DOHH2 (cell line): ENCODE measurements at regions not wholly inside any gene's neighbourhood (a gene's known extent, or its start where the extent isn't known, plus 50 kb on each side); places are given as distances from the start of the nearest gene placed in this dataset.
"Not testable (repeated sequence)": the region's sequence is repeated elsewhere in the genome, so short reads cannot be mapped to it uniquely, and the experiment has no call there.

ENCODE experiments used
- CTCF ChIP-seq: fragments of 200-600 bp; sonication (generic); IDR thresholded peaks from one replicate; pipeline ENCODE4 v1.5.1; 2014; ENCODE audit warnings: antibody characterized with exemption, mild to moderate bottlenecking, low read depth, low read length; ENCODE audit not compliant: poor library complexity, severe bottlenecking
- EZH2phosphoT487 ChIP-seq: fragments of 200-600 bp; sonication (generic); IDR thresholded peaks from 2 replicates; pipeline ENCODE4 v1.6.1; 2017; ENCODE audit warnings: borderline replicate concordance, mild to moderate bottlenecking, antibody characterized with exemption, low read length, moderate library complexity, mixed read lengths

GRCh38 chr1:206356310-206356709 is 114.0 kb upstream of the IKBKE start:
- not testable (repeated sequence) for TF ChIP-seq CTCF, EZH2phosphoT487
